CD14-positive monocyte (primary cell): ENCODE measurements at regions not wholly inside any gene's neighbourhood (a gene's known extent, or its start where the extent isn't known, plus 50 kb on each side); places are given as distances from the start of the nearest gene placed in this dataset.

ENCODE experiments used
- DNase-seq, 3 donors: peaks; one replicate each; pipeline ENCODE4 v3.0.0-alpha.2; 2011 to 2022
- H2AFZ ChIP-seq: 2 replicates; pipeline ENCODE4 v1.6.0; 2012; ENCODE audit warnings: mild to moderate bottlenecking, low read depth, low read length, inconsistent platforms; ENCODE audit not compliant: insufficient read depth, poor library complexity, severe bottlenecking
- H3K27ac ChIP-seq, 2 donors: 1 replicate in 1 of 2; 2 replicates in 1 of 2; pipeline ENCODE4 v1.5.1; 2012 to 2013; ENCODE audit warnings: low read length in 2 of 2, control low read depth in 1 of 2, inconsistent platforms in 1 of 2, low read depth in 1 of 2, mild to moderate bottlenecking in 1 of 2
- H3K27me3 ChIP-seq, 2 donors: one replicate each; pipeline versions ENCODE4 v1.6.0 to v1.6.1; 2011 to 2013; ENCODE audit warnings: low read length in 2 of 2; ENCODE audit not compliant: control insufficient read depth in 2 of 2, insufficient read depth in 2 of 2
- H3K36me3 ChIP-seq, 2 donors: replicated peaks in 1 of 2; 1 replicate in 1 of 2; 2 replicates in 1 of 2; pipeline versions ENCODE4 v1.5.1 to v1.6.1; 2012 to 2013; ENCODE audit warnings: low read length in 2 of 2, control low read depth in 1 of 2, inconsistent platforms in 1 of 2, mild to moderate bottlenecking in 1 of 2; ENCODE audit not compliant: insufficient read depth in 2 of 2, control insufficient read depth in 1 of 2
- H3K4me1 ChIP-seq, 2 donors: 1 replicate in 1 of 2; 2 replicates in 1 of 2; pipeline versions ENCODE4 v1.5.1 to v1.6.1; 2012 to 2013; ENCODE audit warnings: low read length in 2 of 2, control low read depth in 1 of 2, inconsistent platforms in 1 of 2, mild to moderate bottlenecking in 1 of 2, moderate library complexity in 1 of 2; ENCODE audit not compliant: insufficient read depth in 2 of 2, control insufficient read depth in 1 of 2
- H3K4me2 ChIP-seq: replicated peaks from 2 replicates; pipeline ENCODE3; 2012; ENCODE audit warnings: low read length, moderate library complexity, mild to moderate bottlenecking; ENCODE audit not compliant: poor library complexity, severe bottlenecking; ENCODE audit errors: extremely low read depth
- H3K4me3 ChIP-seq, 3 experiments: fragments of 200-600 bp in 1 of 3; sonication (generic) in 1 of 3; replicated peaks in 1 of 3; 1 replicate in 2 of 3; 2 replicates in 1 of 3; pipeline ENCODE4 v1.5.1; 2011 to 2013; ENCODE audit warnings: low read length in 3 of 3, mild to moderate bottlenecking in 3 of 3, control low read depth in 2 of 3, low read depth in 2 of 3, inconsistent platforms in 1 of 3, moderate library complexity in 1 of 3
- H3K79me2 ChIP-seq: 2 replicates; pipeline ENCODE4 v1.6.0; 2012; ENCODE audit warnings: mild to moderate bottlenecking, control low read depth, inconsistent platforms, low read length, moderate library complexity; ENCODE audit not compliant: insufficient read depth
- H3K9ac ChIP-seq: 2 replicates; pipeline ENCODE4 v1.6.0; 2017; ENCODE audit warnings: low read length, mild to moderate bottlenecking; ENCODE audit not compliant: insufficient read depth, poor library complexity, severe bottlenecking
- H3K9me3 ChIP-seq, 2 donors: replicated peaks in 1 of 2; 1 replicate in 1 of 2; 2 replicates in 1 of 2; pipeline versions ENCODE4 v1.5.1 to v1.6.1; 2012 to 2013; ENCODE audit warnings: low read length in 2 of 2, control low read depth in 1 of 2; ENCODE audit not compliant: control insufficient read depth in 1 of 2, insufficient read depth in 1 of 2
- H4K20me1 ChIP-seq: 2 replicates; pipeline ENCODE4 v1.6.0; 2012; ENCODE audit warnings: mild to moderate bottlenecking, low read length, control low read depth, moderate library complexity; ENCODE audit not compliant: insufficient read depth
- H3K27ac Mint-ChIP-seq, 7 donors: one replicate each; pipeline ENCODE4 v1.8.0; 2020; ENCODE audit warnings: mild to moderate bottlenecking in 7 of 7, mixed read lengths in 7 of 7, moderate library complexity in 6 of 7, inconsistent platforms in 2 of 7
- H3K27me3 Mint-ChIP-seq, 3 donors: one replicate each; pipeline ENCODE4 v1.8.0; 2021 to 2022; ENCODE audit warnings: low read depth in 3 of 3, mild to moderate bottlenecking in 3 of 3, mixed read lengths in 3 of 3, moderate library complexity in 3 of 3, inconsistent platforms in 1 of 3
- H3K36me3 Mint-ChIP-seq, 2 donors: one replicate each; pipeline ENCODE4 v1.8.0; 2020; ENCODE audit warnings: mixed read lengths in 2 of 2, inconsistent platforms in 1 of 2, mild to moderate bottlenecking in 1 of 2
- H3K4me1 Mint-ChIP-seq: one replicate; pipeline ENCODE4 v1.8.0; 2020; ENCODE audit warnings: mild to moderate bottlenecking, mixed read lengths
- H3K4me3 Mint-ChIP-seq, 2 donors: one replicate each; pipeline ENCODE4 v1.8.0; 2020; ENCODE audit warnings: mild to moderate bottlenecking in 2 of 2, mixed read lengths in 2 of 2, moderate library complexity in 1 of 2
- H3K9me3 Mint-ChIP-seq, 7 donors: one replicate each; pipeline ENCODE4 v1.8.0; 2020 to 2022; ENCODE audit warnings: mixed read lengths in 7 of 7, mild to moderate bottlenecking in 6 of 7, moderate library complexity in 6 of 7, inconsistent platforms in 2 of 7
- WGBS: methylation state at CpG from one replicate; pipeline ENCODE4 v1.1.5; 2013; ENCODE audit warnings: missing lambda C conversion rate; ENCODE audit not compliant: insufficient coverage; 5-methylcytosine and 5-hydroxymethylcytosine counted together
- intact Hi-C, 2 donors: fragments of 100-400 bp; cut with micrococcal nuclease; formaldehyde crosslinking; loops; one replicate each; pipeline versions ENCODE4 v1.15.0 to v1.15.1; 2023
- TF ChIP-seq, protein P1 (sequence below): fragments of 200-600 bp; IDR thresholded peaks from one replicate; pipeline ENCODE4 v1.8.0; 2022; ENCODE audit warnings: antibody characterized with exemption, mild to moderate bottlenecking

DNA sequence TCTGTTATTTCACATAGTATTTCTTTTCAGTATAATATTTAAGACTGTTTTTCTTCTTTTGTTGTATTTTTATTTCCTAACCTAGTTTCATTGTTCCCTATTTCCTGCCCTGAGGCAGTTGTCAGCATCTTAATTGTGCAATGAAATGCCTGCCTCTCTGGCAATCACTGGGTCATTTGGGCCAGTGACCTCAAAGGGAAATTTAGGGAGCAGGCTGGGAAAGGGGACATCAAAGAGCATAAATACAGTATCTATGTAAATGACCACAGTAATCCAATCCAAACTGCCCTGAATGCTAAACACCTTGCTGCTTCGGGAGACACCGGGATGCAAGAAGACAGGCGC is 147.8 kb downstream of the TLR5 start:
- H3K36me3 ChIP-seq, result no peaks in the 10 kb centered on the region
- H3K27ac Mint-ChIP-seq, result no peak overlapping the region
- H4K20me1 ChIP-seq, result no peaks in the 10 kb centered on the region
- WGBS, result no CpG with 5 or more reads among the region's 3 CpGs
- H3K27me3 ChIP-seq, result no peaks in the 10 kb centered on the region
- H3K9me3 ChIP-seq, result no peaks in the 10 kb centered on the region
- no peaks in the 10 kb centered on the region for H3K27me3 Mint-ChIP-seq
- peaks cover 2 to 4% of the 10 kb centered on the region in 2 donors for H3K36me3 Mint-ChIP-seq
- DNase-seq, result no peak
- no peak overlapping the region for H3K4me3 ChIP-seq
- H3K4me1 ChIP-seq, result no peaks in the 10 kb centered on the region
- intact Hi-C loops, result no loop called here
- H3K4me2 ChIP-seq, result no peak overlapping the region
- peaks cover 2% of the 10 kb centered on the region for H3K4me1 Mint-ChIP-seq
- no peaks in the 10 kb centered on the region for H3K79me2 ChIP-seq
- no peak overlapping the region for H2AFZ ChIP-seq
- H3K4me3 Mint-ChIP-seq, result no peak overlapping the region
- TF ChIP-seq, protein P1, sequence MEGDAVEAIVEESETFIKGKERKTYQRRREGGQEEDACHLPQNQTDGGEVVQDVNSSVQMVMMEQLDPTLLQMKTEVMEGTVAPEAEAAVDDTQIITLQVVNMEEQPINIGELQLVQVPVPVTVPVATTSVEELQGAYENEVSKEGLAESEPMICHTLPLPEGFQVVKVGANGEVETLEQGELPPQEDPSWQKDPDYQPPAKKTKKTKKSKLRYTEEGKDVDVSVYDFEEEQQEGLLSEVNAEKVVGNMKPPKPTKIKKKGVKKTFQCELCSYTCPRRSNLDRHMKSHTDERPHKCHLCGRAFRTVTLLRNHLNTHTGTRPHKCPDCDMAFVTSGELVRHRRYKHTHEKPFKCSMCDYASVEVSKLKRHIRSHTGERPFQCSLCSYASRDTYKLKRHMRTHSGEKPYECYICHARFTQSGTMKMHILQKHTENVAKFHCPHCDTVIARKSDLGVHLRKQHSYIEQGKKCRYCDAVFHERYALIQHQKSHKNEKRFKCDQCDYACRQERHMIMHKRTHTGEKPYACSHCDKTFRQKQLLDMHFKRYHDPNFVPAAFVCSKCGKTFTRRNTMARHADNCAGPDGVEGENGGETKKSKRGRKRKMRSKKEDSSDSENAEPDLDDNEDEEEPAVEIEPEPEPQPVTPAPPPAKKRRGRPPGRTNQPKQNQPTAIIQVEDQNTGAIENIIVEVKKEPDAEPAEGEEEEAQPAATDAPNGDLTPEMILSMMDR, result no peak
- no peaks in the 10 kb centered on the region for H3K9me3 Mint-ChIP-seq
- H3K9ac ChIP-seq, result no peak overlapping the region
- no peak overlapping the region for H3K27ac ChIP-seq

DNA sequence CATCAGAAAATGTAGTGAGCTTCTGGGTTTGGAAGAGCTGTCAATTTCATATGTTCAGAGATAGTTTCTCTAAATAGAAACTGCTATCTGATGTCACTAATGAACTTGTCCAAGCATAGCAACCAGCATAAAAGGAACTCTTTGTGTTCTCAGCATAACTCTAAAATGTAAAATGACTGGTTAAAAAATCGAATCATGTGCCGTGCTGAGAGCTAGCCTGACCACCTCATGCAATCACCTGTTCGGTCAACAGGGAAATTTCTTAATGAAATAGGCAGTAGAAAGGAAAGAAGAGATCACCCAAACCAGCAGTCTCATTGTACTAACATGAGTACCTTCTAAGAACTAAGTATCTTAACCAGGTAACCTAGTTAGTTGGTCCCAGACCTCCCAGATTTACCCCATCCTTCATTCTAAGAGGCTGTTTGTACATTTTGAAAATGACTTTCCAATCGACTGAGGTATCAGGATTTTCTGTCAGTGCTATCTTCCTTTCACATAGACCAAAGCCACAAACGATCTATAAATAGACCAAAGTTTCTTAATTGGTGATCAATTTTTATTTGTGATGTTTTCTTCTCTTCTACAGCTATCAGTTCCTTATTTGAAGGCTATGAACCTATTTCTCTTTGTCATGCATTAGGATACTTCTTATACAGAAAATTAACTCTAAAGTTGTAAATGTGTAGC is 147.3 kb downstream of the TLR5 start:
- DNase-seq, result no peak

More for the DNA sequence above, 147.3 kb downstream of the TLR5 start:
- H2AFZ ChIP-seq, result no peak overlapping the region
- no peaks in the 10 kb centered on the region for H3K27me3 Mint-ChIP-seq
- no peaks in the 10 kb centered on the region for H3K9me3 Mint-ChIP-seq
- no peak overlapping the region for H3K9ac ChIP-seq
- H3K4me3 ChIP-seq, result no peak overlapping the region
- no peaks in the 10 kb centered on the region for H3K27me3 ChIP-seq
- H3K27ac ChIP-seq, result no peak overlapping the region
- no peaks in the 10 kb centered on the region for H4K20me1 ChIP-seq
- no peaks in the 10 kb centered on the region for H3K79me2 ChIP-seq
- H3K4me2 ChIP-seq, result no peak overlapping the region
- no peaks in the 10 kb centered on the region for H3K9me3 ChIP-seq
- no peaks in the 10 kb centered on the region for H3K36me3 ChIP-seq
- no peak overlapping the region for H3K4me3 Mint-ChIP-seq
- peaks cover 2 to 4% of the 10 kb centered on the region in 2 donors for H3K36me3 Mint-ChIP-seq
- no CpG with 5 or more reads among the region's 5 CpGs for WGBS
- intact Hi-C loops, result no loop called here
- TF ChIP-seq, protein P1, result no peak
- H3K4me1 Mint-ChIP-seq, result peaks cover 2% of the 10 kb centered on the region
- no peak overlapping the region for H3K27ac Mint-ChIP-seq
- no peaks in the 10 kb centered on the region for H3K4me1 ChIP-seq
